Right lobe of liver (tissue), 4 donors: ENCODE measurements at regions not wholly inside any gene's neighbourhood (a gene's known extent, or its start where the extent isn't known, plus 50 kb on each side); places are given as distances from the start of the nearest gene placed in this dataset.

Source experiments
- CTCF ChIP-seq, 4 donors: fragments of 200-600 bp in 3 of 4; fragments of 450-650 bp in 1 of 4; IDR thresholded peaks; one replicate each; pipeline versions ENCODE4 v1.5.1 to v1.8.0; 2016 to 2022; ENCODE audit warnings: antibody characterized with exemption in 4 of 4, mild to moderate bottlenecking in 2 of 4
- POLR2A ChIP-seq: fragments of 450-650 bp; IDR thresholded peaks from one replicate; pipeline ENCODE4 v1.6.1; 2017; ENCODE audit warnings: antibody characterized with exemption, mild to moderate bottlenecking
- donor health status: DM: no; HTN: no; CAD: no.
- donor health status: DM: no; HTN: no; CAD: no.
- donor health status: DM: no; HTN: yes; CAD: no.

DNA sequence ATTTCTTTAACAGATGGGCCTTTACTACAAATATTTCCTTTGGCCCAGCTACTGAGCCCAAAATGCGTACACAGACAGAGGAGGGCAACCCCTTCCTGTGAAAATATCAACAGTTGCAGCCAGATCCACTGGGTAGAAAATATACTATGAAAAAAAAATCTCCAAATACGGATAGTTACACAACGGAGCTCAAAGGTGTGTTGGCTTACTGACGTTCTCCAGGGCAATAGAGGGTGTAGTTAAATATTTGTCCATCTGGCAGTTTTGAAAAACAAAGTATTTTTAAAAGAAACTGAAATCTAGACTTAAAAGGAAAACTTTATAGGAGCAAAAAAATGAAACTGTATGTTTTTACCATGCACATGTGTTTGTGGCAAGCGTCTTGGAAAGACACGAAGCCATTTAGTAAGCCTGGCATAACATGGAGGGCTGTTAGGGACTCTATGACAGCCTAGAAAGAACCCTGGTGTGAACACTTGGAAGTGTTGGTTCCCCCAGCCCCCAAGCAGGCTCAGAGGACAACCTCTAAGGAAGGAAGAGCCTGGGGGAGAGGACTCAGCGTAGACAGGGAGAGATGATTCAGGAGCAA lies 157.8 kb upstream of the TRPM3 start:
- TF ChIP-seq CTCF (IDR thresholded peaks at IDR 0.05) = no peak
- no peak for TF ChIP-seq POLR2A
